ENCODE measurements at regions not wholly inside any gene's neighbourhood (a gene's known extent, or its start where the extent isn't known, plus 50 kb on each side); places are given as distances from the start of the nearest gene placed in this dataset.

DNA sequence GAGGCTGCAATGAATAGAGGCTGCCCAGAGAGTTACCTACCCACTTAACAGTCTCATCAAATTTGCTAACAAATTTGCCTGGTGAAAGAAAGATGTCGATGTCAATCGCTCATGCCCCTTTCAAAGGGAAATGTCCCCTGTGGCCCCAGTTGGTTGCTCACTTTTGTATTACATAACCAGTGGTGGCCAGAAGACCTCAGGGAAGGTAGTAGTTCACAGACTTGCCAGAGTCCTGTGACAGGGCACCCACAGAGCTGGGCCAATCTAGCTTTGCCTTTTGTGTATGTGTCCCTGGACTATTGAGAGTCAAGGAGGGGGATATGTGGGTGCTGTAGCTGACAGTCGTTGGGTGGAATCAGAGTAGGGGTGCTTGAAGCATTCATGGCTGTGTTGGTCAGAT lies 70.7 kb upstream of the CCN6 start:
- TF ChIP-seq, protein P1, sequence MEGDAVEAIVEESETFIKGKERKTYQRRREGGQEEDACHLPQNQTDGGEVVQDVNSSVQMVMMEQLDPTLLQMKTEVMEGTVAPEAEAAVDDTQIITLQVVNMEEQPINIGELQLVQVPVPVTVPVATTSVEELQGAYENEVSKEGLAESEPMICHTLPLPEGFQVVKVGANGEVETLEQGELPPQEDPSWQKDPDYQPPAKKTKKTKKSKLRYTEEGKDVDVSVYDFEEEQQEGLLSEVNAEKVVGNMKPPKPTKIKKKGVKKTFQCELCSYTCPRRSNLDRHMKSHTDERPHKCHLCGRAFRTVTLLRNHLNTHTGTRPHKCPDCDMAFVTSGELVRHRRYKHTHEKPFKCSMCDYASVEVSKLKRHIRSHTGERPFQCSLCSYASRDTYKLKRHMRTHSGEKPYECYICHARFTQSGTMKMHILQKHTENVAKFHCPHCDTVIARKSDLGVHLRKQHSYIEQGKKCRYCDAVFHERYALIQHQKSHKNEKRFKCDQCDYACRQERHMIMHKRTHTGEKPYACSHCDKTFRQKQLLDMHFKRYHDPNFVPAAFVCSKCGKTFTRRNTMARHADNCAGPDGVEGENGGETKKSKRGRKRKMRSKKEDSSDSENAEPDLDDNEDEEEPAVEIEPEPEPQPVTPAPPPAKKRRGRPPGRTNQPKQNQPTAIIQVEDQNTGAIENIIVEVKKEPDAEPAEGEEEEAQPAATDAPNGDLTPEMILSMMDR (IDR thresholded peaks at IDR 0.05; ENCODE audit: low read depth, low read length, missing control alignments), result no peak
- DNase-seq (ENCODE audit: low read depth), result no peak
- no peak overlapping the region for H3K4me3 ChIP-seq (ENCODE audit: low read depth, low read length)
- in situ Hi-C loops (cut with HindIII; ENCODE audit: low sequenced_read_pairs), result no loop called here

DNA sequence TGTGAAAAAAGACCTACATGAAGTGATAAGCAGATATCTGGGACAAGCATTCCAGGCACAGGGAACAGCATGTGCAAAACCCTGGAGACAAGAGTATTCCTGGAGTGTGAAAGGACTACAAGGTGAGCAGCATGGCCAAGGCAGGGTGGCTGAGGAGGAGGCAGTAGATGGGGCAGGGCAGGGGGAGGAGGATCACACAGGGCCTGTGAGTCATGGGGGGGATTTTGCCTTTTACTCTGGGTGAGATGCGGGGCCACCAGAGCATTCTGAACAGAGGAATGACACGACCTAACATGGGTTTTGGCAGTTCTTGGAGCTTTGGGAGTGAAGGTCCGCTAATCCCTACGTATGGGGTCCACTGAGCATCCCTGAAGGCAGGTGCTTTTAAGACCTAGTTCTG lies 69.8 kb upstream of the CCN6 start:
- no peak for DNase-seq (ENCODE audit: low read depth)
- H3K4me3 ChIP-seq (ENCODE audit: low read depth, low read length), result no peak overlapping the region
- in situ Hi-C loops (cut with HindIII; ENCODE audit: low sequenced_read_pairs), result no loop called here
- TF ChIP-seq, protein P1 (IDR thresholded peaks at IDR 0.05; ENCODE audit: low read depth, low read length, missing control alignments), result no peak

DNA sequence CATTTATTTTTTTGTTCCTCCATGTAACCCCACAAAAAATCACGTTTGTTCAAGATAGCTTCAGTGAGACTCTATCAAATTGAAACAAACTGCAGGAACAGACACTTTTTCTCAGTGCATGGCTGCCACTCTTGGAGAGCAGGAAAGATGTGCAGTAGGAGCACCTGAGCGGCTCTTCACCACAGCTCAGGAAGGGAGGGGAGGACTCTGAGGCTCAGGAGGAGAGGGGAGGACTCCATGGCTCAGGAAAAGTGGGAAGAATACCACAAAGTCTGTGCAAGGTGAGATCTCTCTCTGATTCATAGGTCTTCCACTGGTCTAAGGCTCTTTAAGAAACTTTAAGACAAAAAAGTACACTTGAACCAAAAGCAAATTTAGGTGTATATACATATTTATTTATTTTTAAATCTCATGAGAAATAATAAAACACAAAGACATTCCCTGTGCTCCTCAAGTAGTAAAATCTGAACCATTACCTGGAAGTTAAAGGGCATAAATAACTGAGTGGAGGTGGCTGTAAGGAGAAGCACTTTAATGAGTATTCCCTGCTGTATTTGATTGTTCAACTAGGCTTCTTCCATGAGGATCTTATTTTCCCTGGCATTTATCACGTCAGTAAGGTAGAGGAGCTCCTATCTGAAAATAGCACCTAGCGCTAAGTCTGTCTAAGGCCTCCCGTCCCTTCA lies 69.2 kb upstream of the CCN6 start:
- no peak for DNase-seq (ENCODE audit: low read depth)
- TF ChIP-seq, protein P1 (IDR thresholded peaks at IDR 0.05; ENCODE audit: low read depth, low read length, missing control alignments), result no peak
- no peak overlapping the region for H3K4me3 ChIP-seq (ENCODE audit: low read depth, low read length)
- in situ Hi-C loops (cut with HindIII; ENCODE audit: low sequenced_read_pairs), result no loop called here

DNA sequence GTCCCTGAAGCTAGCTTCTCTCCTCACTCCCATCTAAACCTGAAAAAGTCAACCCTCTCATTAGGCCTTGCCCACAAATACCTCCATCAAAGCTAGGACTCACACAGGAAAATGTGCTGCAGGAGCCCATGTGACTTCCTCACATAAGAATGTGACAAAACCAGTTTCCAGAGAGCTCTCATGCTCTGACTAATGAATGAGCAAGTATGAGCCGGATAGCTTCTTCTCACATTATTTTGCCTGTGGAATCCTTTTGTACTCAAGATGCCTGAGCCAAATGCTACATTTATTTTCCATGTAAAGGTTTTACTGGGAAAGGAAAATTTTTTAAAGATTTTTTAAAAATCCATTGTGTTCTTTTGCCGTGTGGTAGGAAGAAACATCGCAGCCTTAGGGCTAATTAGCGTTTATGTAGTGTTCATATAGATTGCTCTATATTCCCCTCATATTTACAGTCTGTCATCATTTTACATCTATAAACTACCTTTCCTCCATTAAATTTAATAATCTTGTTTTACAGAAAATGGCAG lies 68.6 kb upstream of the CCN6 start:
- peak; percentile 73 for DNase-seq (ENCODE audit: low read depth)
- TF ChIP-seq, protein P1 (IDR thresholded peaks at IDR 0.05; ENCODE audit: low read depth, low read length, missing control alignments), result no peak
- in situ Hi-C loops (cut with HindIII; ENCODE audit: low sequenced_read_pairs), result no loop called here
- no peak overlapping the region for H3K4me3 ChIP-seq (ENCODE audit: low read depth, low read length)

DNA sequence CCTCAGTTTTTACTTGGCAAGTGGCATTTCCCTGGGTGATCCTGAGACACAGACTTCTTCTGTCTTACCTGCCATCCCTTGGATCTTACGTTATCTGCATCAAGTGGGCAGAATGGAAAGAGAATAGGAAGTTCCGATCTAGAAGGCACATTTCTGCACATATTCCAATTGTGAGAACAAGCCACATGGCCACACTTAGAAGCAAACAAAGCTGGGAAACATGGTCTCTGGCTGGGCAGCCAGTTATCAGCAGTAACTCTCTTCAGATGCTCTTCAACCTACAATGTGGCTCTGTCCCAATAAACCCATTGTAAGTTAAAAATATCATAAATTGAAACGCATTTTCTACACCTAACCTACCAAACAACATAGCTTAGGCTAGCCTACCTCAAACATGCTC lies 67.3 kb upstream of the CCN6 start:
- no peak for DNase-seq (ENCODE audit: low read depth)
- in situ Hi-C loops (cut with HindIII; ENCODE audit: low sequenced_read_pairs), result no loop called here
- no peak overlapping the region for H3K4me3 ChIP-seq (ENCODE audit: low read depth, low read length)
- TF ChIP-seq, protein P1 (IDR thresholded peaks at IDR 0.05; ENCODE audit: low read depth, low read length, missing control alignments), result no peak

DNA sequence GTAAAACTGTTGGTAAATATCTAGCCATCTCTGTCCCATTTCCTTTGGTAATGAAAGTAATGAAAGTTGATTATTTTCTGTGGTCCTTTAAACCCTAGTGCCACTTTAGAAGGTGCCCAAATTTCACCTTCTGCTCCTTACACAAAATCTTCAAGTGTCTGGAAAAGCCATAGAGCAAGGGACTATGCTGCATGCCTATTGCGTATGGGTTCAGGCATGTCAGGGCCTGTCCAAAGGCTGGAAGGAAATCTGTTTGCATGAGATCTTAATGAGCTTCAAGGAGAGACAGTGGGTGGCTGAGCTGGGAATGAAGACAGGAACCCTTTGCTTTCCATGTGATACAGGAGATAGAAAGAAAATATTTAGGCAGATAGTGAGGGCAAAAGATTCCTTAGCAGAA lies 66.6 kb upstream of the CCN6 start:
- TF ChIP-seq, protein P1 (IDR thresholded peaks at IDR 0.05; ENCODE audit: low read depth, low read length, missing control alignments), result no peak
- H3K4me3 ChIP-seq (ENCODE audit: low read depth, low read length), result no peak overlapping the region
- no peak for DNase-seq (ENCODE audit: low read depth)
- in situ Hi-C loops (cut with HindIII; ENCODE audit: low sequenced_read_pairs), result no loop called here
